Activated CD8-positive, alpha-beta memory T cell treated with anti-CD3 and anti-CD28 coated beads for 1 hour (primary cell): ENCODE measurements at regions not wholly inside any gene's neighbourhood (a gene's known extent, or its start where the extent isn't known, plus 50 kb on each side); places are given as distances from the start of the nearest gene placed in this dataset.

Experiments used
- DNase-seq, 2 donors: peaks; one replicate each; pipeline ENCODE4 v3.0.0-alpha.2; 2020; ENCODE audit warnings: low read depth in 1 of 2; ENCODE audit errors: extremely low read depth in 1 of 2

- DNase-seq, result no peak
Observed at GRCh38 chr14:86683561-86683960, 1153.6 kb downstream of the FLRT2 start.

GRCh38 chr14:86675059-86675458 is 1145.1 kb downstream of the FLRT2 start:
- no peak for DNase-seq

- no peak for DNase-seq
Observed at GRCh38 chr14:86673523-86673969, 1143.6 kb downstream of the FLRT2 start.

GRCh38 chr14:86672080-86672479 is 1142.1 kb downstream of the FLRT2 start:
- no peak for DNase-seq

- no peak for DNase-seq
Observed at GRCh38 chr14:86665975-86666374, 1136.0 kb downstream of the FLRT2 start.

- DNase-seq, result no peak
Observed at GRCh38 chr14:86662334-86662733, 1132.4 kb downstream of the FLRT2 start.

GRCh38 chr14:86654558-86655184 is 1124.7 kb downstream of the FLRT2 start:
- peak in 1 of 2 donors; percentile 10 for DNase-seq

GRCh38 chr14:86652526-86652925 is 1122.6 kb downstream of the FLRT2 start:
- no peak for DNase-seq

GRCh38 chr14:86646696-86647690 is 1117.0 kb downstream of the FLRT2 start:
- no peak for DNase-seq

- no peak for DNase-seq
Observed at GRCh38 chr14:86646125-86646524, 1116.2 kb downstream of the FLRT2 start.

GRCh38 chr14:86641310-86641709 is 1111.4 kb downstream of the FLRT2 start:
- DNase-seq, result no peak

GRCh38 chr14:86640288-86640687 is 1110.3 kb downstream of the FLRT2 start:
- no peak for DNase-seq

- DNase-seq, result no peak
Observed at GRCh38 chr14:86639666-86640065, 1109.7 kb downstream of the FLRT2 start.

GRCh38 chr14:86639146-86639545 is 1109.2 kb downstream of the FLRT2 start:
- no peak for DNase-seq

GRCh38 chr14:86627080-86627479 is 1097.1 kb downstream of the FLRT2 start:
- DNase-seq, result no peak

- DNase-seq, result no peak
Observed at GRCh38 chr14:86626530-86626929, 1096.6 kb downstream of the FLRT2 start.

- no peak for DNase-seq
Observed at GRCh38 chr14:86625637-86626036, 1095.7 kb downstream of the FLRT2 start.

GRCh38 chr14:86619726-86620125 is 1089.8 kb downstream of the FLRT2 start:
- DNase-seq, result no peak

- no peak for DNase-seq
Observed at GRCh38 chr14:86613786-86614185, 1083.8 kb downstream of the FLRT2 start.

GRCh38 chr14:86613126-86613525 is 1083.2 kb downstream of the FLRT2 start:
- DNase-seq, result no peak

GRCh38 chr14:86604561-86604960 is 1074.6 kb downstream of the FLRT2 start:
- DNase-seq, result no peak

GRCh38 chr14:86602263-86602662 is 1072.3 kb downstream of the FLRT2 start:
- DNase-seq, result no peak
